ENCODE measurements at regions not wholly inside any gene's neighbourhood (a gene's known extent, or its start where the extent isn't known, plus 50 kb on each side); places are given as distances from the start of the nearest gene placed in this dataset.

DNA sequence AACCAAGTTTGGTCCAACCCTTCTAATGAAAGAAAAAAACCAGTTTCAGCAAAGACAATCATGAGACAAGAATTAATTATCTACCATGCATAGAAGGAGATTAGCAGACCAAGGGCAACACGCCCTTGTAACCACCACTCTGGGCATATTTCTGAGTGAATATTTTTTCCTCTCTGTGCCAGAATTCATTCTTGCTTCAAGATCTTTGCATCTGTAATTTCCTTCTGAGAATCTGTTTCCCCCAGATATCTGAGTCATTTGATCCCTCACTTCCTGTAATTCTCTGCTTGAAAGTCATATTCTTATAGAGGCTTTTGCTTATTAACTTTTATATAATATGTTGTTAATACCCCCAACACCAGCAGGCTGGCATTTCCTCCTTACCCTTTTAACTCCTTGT is 243.7 kb downstream of the SLC16A7 start:
- Histone ChIP-seq H3K9ac (ENCODE audit: low read length) (no peak overlapping the region), H3K4me1 (ENCODE audit: control insufficient read depth, insufficient read depth, low read length) (no peaks in the 10 kb centered on the region), H3K4me3 (ENCODE audit: low read length) (no peak overlapping the region), H3K36me3 (ENCODE audit: control insufficient read depth, insufficient read depth, low read length, severe bottlenecking) (no peaks in the 10 kb centered on the region), H3K27me3 (replicated peaks; ENCODE audit: control insufficient read depth, insufficient read depth, low read length) (no peaks in the 10 kb centered on the region), H3K9me3 (ENCODE audit: control insufficient read depth, low read length) (no peaks in the 10 kb centered on the region)
- peak; percentile 7 for DNase-seq (ENCODE audit: low read depth)

DNA sequence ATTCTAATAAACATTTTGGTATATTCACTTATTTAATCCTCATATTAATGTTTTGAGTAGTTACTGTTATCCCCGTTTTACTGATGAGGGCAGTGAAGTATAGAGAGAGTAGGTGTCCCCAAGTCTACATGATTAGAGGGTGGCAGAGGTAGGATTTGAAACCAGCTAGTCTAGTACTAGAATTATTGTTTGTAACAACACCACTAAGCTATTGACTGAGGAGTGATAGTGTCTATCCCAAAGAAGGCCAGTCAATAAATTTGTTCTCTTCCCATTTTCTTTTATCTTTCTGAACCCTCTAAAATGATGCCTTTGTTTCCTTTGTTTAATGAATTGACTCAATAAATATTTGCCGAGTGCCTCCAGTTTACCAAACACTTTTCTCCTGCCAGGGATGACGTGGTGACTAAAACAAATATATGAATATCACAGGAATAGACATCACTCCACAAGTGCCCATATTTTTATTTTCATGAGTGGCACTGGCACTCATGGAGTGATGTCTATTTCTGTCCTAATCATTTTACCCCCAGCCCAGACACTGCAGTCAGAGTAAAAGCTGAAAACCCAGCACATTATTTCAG is 247.5 kb downstream of the SLC16A7 start:
- Histone ChIP-seq H3K36me3 (ENCODE audit: control insufficient read depth, insufficient read depth, low read length, severe bottlenecking) (no peaks in the 10 kb centered on the region), H3K9me3 (ENCODE audit: control insufficient read depth, low read length) (no peaks in the 10 kb centered on the region), H3K9ac (ENCODE audit: low read length) (no peak overlapping the region), H3K4me3 (ENCODE audit: low read length) (no peak overlapping the region), H3K27me3 (replicated peaks; ENCODE audit: control insufficient read depth, insufficient read depth, low read length) (no peaks in the 10 kb centered on the region), H3K4me1 (ENCODE audit: control insufficient read depth, insufficient read depth, low read length) (no peaks in the 10 kb centered on the region)
- no peak for DNase-seq (ENCODE audit: low read depth)

DNA sequence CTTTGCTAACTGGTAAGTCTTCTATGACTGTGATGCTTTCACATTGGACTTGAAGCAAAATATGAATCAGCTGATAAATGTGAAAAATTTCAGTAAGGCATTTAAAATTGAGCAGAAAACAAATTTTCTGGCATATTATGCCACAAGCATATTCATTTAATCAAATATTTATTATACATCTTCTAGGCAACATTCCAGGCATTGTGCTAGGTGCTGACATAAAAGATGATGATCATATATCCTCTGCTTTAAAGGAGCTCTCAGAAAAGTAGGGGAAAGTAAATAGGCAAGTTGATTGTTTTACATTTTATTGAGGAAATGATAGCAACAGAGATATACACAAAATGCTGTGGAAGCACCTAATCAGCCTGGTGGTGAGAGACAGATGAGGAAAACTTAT is 248.9 kb downstream of the SLC16A7 start:
- H3K4me1 ChIP-seq (ENCODE audit: control insufficient read depth, insufficient read depth, low read length): no peaks in the 10 kb centered on the region
- H3K9ac ChIP-seq (ENCODE audit: low read length): no peak overlapping the region
- no peaks in the 10 kb centered on the region for H3K9me3 ChIP-seq (ENCODE audit: control insufficient read depth, low read length)
- H3K36me3 ChIP-seq (ENCODE audit: control insufficient read depth, insufficient read depth, low read length, severe bottlenecking): no peaks in the 10 kb centered on the region
- no peaks in the 10 kb centered on the region for H3K27me3 ChIP-seq (replicated peaks; ENCODE audit: control insufficient read depth, insufficient read depth, low read length)
- H3K4me3 ChIP-seq (ENCODE audit: low read length): no peak overlapping the region
- no peak for DNase-seq (ENCODE audit: low read depth)

DNA sequence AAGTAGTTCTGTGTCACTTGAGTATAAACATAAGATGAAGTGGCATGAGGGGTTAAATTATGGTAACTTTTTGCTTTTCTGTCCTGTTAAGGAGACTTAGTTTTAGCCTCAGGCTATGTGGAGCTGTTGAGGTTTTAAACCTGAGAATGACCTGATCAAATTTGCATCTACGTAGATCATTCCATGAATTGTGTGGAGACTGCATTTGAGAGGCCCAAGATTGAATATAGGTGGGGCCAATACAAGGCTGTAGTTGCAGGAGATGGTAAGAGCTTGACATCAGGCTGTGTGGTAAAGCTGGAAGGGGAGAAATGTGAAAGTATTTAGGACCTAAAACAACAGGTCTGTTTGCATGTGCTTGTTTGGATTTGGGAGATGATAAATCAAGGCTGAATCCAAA is 249.5 kb downstream of the SLC16A7 start:
- Histone ChIP-seq H3K9me3 (ENCODE audit: control insufficient read depth, low read length) (no peaks in the 10 kb centered on the region), H3K4me1 (ENCODE audit: control insufficient read depth, insufficient read depth, low read length) (no peaks in the 10 kb centered on the region), H3K27me3 (replicated peaks; ENCODE audit: control insufficient read depth, insufficient read depth, low read length) (no peaks in the 10 kb centered on the region), H3K9ac (ENCODE audit: low read length) (no peak overlapping the region), H3K4me3 (ENCODE audit: low read length) (no peak overlapping the region), H3K36me3 (ENCODE audit: control insufficient read depth, insufficient read depth, low read length, severe bottlenecking) (no peaks in the 10 kb centered on the region)
- DNase-seq (ENCODE audit: low read depth): no peak

DNA sequence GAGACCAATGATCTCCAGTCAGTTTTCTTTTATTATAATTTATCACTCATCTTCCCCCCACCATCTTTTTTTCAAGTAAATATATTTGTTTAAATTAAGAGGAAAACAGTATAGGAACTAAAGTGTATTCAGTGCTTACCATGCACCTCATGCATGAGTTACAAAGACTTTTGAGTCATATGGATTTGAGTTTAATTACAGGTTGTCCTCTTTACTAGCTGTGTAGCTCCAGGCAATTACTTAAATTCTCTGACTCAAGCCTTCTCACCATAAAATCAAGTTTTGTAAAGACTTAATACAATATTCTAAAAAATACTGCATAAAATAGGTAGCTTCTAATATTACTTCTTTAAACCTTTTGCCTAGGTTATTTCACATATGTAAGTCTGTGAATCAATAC is 251.3 kb downstream of the SLC16A7 start:
- DNase-seq (ENCODE audit: low read depth): no peak

DNA sequence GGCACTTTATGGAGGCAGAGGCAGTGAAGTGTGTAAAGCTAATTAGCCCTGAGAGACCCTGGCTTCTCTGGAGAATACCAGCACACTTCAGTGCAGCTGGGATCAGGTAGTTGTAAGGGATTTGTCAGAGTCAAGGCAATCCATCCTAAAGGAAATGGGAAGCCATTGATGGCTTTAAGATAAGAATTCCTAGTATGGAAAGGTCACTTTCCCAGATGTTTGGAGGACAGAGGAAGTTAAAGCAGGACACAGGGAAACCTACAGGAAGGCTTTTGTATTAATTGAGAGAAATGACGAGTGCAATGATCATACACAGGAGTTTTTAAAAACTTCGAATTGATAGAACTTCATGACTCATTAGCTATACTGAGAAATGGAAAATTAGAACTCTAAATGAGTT is 254.4 kb downstream of the SLC16A7 start:
- H3K4me3 ChIP-seq (ENCODE audit: low read length): no peak overlapping the region
- no peaks in the 10 kb centered on the region for H3K27me3 ChIP-seq (replicated peaks; ENCODE audit: control insufficient read depth, insufficient read depth, low read length)
- H3K9ac ChIP-seq (ENCODE audit: low read length): no peak overlapping the region
- H3K36me3 ChIP-seq (ENCODE audit: control insufficient read depth, insufficient read depth, low read length, severe bottlenecking): no peaks in the 10 kb centered on the region
- DNase-seq (ENCODE audit: low read depth): no peak
- H3K9me3 ChIP-seq (ENCODE audit: control insufficient read depth, low read length): no peaks in the 10 kb centered on the region
- H3K4me1 ChIP-seq (ENCODE audit: control insufficient read depth, insufficient read depth, low read length): no peaks in the 10 kb centered on the region

More for the DNA sequence above, 251.3 kb downstream of the SLC16A7 start:
- H3K4me1 ChIP-seq (ENCODE audit: control insufficient read depth, insufficient read depth, low read length): no peaks in the 10 kb centered on the region
- no peaks in the 10 kb centered on the region for H3K27me3 ChIP-seq (replicated peaks; ENCODE audit: control insufficient read depth, insufficient read depth, low read length)
- no peaks in the 10 kb centered on the region for H3K9me3 ChIP-seq (ENCODE audit: control insufficient read depth, low read length)
- no peak overlapping the region for H3K4me3 ChIP-seq (ENCODE audit: low read length)
- H3K9ac ChIP-seq (ENCODE audit: low read length): no peak overlapping the region
- H3K36me3 ChIP-seq (ENCODE audit: control insufficient read depth, insufficient read depth, low read length, severe bottlenecking): no peaks in the 10 kb centered on the region

DNA sequence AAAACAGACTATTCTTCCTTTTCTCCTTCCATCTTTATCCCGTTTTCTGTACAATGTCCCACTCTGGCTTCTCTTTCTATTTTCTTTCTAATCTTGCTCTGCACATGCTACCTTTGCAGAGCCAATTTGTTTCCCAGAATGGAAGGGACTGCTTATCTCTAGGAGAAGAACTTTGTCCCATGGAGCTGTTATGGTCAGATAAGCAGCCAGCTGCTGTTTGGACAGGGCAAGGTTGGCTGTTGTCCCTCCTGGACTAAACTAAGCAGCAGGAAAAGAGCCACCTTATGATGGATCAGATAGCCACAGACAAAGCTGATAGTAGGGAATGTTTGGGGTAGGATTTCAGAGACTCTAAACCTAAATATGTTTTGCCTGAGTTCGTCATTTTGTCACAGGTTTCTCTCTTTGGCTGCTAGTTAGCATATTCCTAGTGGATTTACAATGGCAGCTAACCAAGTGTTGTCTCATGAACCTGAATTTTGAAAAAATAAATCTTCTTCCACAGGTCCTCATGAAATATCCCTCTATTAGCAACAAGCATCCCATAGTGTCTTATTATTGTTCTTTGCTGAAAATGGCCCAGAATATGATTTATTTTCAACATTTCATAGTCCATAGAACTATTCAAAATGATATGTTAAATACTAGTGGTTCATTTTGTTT is 262.8 kb downstream of the SLC16A7 start:
- Histone ChIP-seq H3K4me1 (ENCODE audit: control insufficient read depth, insufficient read depth, low read length) (no peaks in the 10 kb centered on the region), H3K36me3 (ENCODE audit: control insufficient read depth, insufficient read depth, low read length, severe bottlenecking) (no peaks in the 10 kb centered on the region), H3K9ac (ENCODE audit: low read length) (no peak overlapping the region), H3K27me3 (replicated peaks; ENCODE audit: control insufficient read depth, insufficient read depth, low read length) (no peaks in the 10 kb centered on the region), H3K9me3 (ENCODE audit: control insufficient read depth, low read length) (peaks cover 8% of the 10 kb centered on the region), H3K4me3 (ENCODE audit: low read length) (no peak overlapping the region)
- no peak for DNase-seq (ENCODE audit: low read depth)

DNA sequence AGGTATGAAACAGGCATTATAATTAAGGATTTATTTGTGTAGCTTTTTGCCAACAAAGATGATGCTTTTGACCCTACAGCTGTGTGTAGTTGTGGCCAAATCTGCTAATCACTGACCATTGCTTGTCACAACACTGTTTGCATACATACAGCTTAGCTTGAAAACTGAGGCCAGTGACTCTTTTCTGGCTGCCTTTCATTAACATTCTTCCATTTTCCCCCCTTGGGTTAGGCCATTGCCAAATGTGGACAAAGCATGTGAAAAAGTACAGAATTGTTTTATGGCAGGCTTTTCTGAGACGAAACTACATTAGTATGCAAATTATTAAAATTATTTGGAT is 263.3 kb downstream of the SLC16A7 start:
- Histone ChIP-seq H3K4me3 (ENCODE audit: low read length) (no peak overlapping the region), H3K9me3 (ENCODE audit: control insufficient read depth, low read length) (peaks cover 8% of the 10 kb centered on the region), H3K27me3 (replicated peaks; ENCODE audit: control insufficient read depth, insufficient read depth, low read length) (no peaks in the 10 kb centered on the region), H3K4me1 (ENCODE audit: control insufficient read depth, insufficient read depth, low read length) (no peaks in the 10 kb centered on the region), H3K36me3 (ENCODE audit: control insufficient read depth, insufficient read depth, low read length, severe bottlenecking) (no peaks in the 10 kb centered on the region), H3K9ac (ENCODE audit: low read length) (no peak overlapping the region)
- no peak for DNase-seq (ENCODE audit: low read depth)

DNA sequence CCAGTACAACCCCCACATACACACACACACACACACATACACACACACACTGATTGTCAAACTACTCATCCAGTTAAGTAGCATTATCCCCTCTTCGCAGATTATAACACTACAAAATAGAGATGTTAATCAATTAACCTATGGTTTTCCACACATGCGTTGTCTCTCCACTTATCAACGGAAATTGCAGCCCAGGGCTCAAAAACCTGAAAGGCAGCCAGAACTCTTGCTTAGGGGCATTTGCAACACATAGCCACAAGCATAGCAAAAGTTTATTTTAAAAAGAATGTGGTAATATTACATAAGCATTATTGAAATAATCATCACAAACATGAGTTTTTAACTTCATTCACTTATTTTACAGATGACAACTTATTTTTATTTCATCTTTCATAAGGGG is 265.8 kb downstream of the SLC16A7 start:
- peak; percentile 29 for DNase-seq (ENCODE audit: low read depth)
- Histone ChIP-seq H3K4me3 (ENCODE audit: low read length) (no peak overlapping the region), H3K9me3 (ENCODE audit: control insufficient read depth, low read length) (peaks cover 6% of the 10 kb centered on the region), H3K9ac (ENCODE audit: low read length) (no peak overlapping the region), H3K36me3 (ENCODE audit: control insufficient read depth, insufficient read depth, low read length, severe bottlenecking) (no peaks in the 10 kb centered on the region), H3K4me1 (ENCODE audit: control insufficient read depth, insufficient read depth, low read length) (no peaks in the 10 kb centered on the region), H3K27me3 (replicated peaks; ENCODE audit: control insufficient read depth, insufficient read depth, low read length) (no peaks in the 10 kb centered on the region)

DNA sequence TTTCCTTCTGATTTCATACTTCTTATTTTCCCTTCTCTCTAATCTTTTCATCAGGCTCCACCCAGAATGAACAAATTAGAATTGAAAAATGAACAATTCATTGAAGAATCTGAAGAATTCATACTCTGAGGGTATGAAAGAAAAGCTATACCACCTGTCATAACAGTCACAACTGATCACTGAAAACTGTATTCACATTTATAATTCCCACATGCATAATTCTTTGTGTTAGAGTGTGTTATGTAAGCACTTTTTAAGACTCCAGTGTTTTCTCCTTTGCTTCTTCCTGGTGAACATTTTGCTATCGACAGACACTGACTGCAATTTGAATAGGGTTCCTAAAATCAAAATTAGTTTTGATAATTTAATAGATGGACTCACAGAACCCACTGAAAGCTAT is 271.2 kb downstream of the SLC16A7 start:
- Histone ChIP-seq H3K4me3 (ENCODE audit: low read length) (no peak overlapping the region), H3K36me3 (ENCODE audit: control insufficient read depth, insufficient read depth, low read length, severe bottlenecking) (no peaks in the 10 kb centered on the region), H3K27me3 (replicated peaks; ENCODE audit: control insufficient read depth, insufficient read depth, low read length) (no peaks in the 10 kb centered on the region), H3K4me1 (ENCODE audit: control insufficient read depth, insufficient read depth, low read length) (no peaks in the 10 kb centered on the region), H3K9me3 (ENCODE audit: control insufficient read depth, low read length) (no peaks in the 10 kb centered on the region), H3K9ac (ENCODE audit: low read length) (no peak overlapping the region)
- peak; percentile 14 for DNase-seq (ENCODE audit: low read depth)

DNA sequence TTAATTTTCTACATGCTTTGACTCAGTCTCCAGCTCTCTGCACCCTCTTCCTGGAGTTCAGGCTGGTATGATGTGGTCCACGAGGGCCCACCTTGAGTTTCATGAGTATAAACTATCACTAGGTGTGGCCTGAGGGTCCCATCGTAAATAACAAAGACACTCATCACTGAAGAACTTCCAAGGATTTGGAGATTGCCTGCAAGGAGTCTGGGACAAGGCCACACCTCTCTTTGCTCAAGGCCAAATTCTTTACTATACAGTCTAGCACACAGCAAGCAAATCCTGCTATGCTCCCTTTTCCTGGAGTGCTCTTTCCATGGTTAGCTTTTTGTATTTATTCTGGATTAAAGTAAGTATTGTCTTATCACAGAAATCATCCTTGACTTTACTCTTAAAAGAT is 271.9 kb downstream of the SLC16A7 start:
- H3K27me3 ChIP-seq (replicated peaks; ENCODE audit: control insufficient read depth, insufficient read depth, low read length): no peaks in the 10 kb centered on the region
- no peak for DNase-seq (ENCODE audit: low read depth)
- H3K9ac ChIP-seq (ENCODE audit: low read length): no peak overlapping the region
- H3K4me3 ChIP-seq (ENCODE audit: low read length): no peak overlapping the region
- no peaks in the 10 kb centered on the region for H3K9me3 ChIP-seq (ENCODE audit: control insufficient read depth, low read length)
- H3K4me1 ChIP-seq (ENCODE audit: control insufficient read depth, insufficient read depth, low read length): no peaks in the 10 kb centered on the region
- H3K36me3 ChIP-seq (ENCODE audit: control insufficient read depth, insufficient read depth, low read length, severe bottlenecking): no peaks in the 10 kb centered on the region

DNA sequence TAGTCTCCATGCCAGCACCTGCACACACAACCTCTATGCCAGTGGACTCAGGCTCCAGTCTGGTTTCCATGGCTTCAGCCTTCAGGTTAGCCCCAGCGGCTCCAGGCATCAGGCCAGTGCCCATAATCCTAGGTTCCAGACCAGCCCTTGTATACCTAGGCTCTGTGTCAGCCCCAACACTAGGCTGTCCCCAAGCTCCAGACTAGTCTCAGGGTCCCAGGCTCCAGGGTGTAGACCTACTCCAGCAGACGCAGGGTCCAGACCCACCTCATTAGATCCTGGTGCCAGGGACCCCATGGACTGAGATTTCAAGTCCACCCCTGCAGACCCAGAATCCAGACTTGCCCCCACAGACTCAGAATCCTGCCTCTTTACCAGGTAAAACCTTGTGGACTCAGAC is 275.9 kb downstream of the SLC16A7 start:
- H3K4me3 ChIP-seq (ENCODE audit: low read length): no peak overlapping the region
- no peaks in the 10 kb centered on the region for H3K4me1 ChIP-seq (ENCODE audit: control insufficient read depth, insufficient read depth, low read length)
- H3K9me3 ChIP-seq (ENCODE audit: control insufficient read depth, low read length): no peaks in the 10 kb centered on the region
- H3K27me3 ChIP-seq (replicated peaks; ENCODE audit: control insufficient read depth, insufficient read depth, low read length): no peaks in the 10 kb centered on the region
- no peak overlapping the region for H3K9ac ChIP-seq (ENCODE audit: low read length)
- H3K36me3 ChIP-seq (ENCODE audit: control insufficient read depth, insufficient read depth, low read length, severe bottlenecking): no peaks in the 10 kb centered on the region
- DNase-seq (ENCODE audit: low read depth): no peak

Data from adipocyte (in vitro differentiated cells).